Renal cortex interstitium (tissue), 11 donors: ENCODE measurements at regions not wholly inside any gene's neighbourhood (a gene's known extent, or its start where the extent isn't known, plus 50 kb on each side); places are given as distances from the start of the nearest gene placed in this dataset.
"Not testable (repeated sequence)": the region's sequence is repeated elsewhere in the genome, so short reads cannot be mapped to it uniquely, and the experiment has no call there.

ENCODE experiments used
- DNase-seq, 11 donors: peaks; one replicate each; pipeline ENCODE4 v3.0.0-alpha.2; 2013; ENCODE audit warnings: low read depth in 9 of 11, low spot score in 4 of 11; ENCODE audit errors: extremely low read depth in 1 of 11

DNA sequence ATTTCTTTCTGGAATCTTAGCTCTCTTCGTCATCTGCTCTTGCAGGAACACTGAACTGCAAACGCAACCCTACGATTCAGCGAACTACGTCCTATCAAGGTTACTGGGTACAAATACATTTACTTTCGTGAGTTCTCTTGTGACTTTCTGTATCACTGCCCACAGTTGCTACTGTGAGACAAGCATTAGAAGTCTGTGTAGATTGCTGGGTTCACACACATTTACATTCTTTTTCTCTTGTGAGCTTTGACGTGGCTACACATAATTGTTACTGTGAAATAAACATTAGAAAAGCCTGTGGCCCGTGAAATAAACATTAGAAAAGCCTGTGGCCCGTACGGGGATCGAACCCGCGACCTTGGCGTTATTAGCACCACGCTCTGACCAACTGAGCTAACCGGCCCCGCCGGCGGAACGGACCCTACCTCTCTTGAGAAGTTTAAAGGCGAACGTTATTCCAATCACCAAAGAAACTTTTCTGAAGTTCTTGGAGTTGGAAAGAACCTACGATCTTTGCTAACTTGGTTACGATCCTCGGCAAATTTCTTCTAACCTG, 61.2 kb upstream of the ZNF322 start:
- DNase-seq, result not testable (repeated sequence)

DNA sequence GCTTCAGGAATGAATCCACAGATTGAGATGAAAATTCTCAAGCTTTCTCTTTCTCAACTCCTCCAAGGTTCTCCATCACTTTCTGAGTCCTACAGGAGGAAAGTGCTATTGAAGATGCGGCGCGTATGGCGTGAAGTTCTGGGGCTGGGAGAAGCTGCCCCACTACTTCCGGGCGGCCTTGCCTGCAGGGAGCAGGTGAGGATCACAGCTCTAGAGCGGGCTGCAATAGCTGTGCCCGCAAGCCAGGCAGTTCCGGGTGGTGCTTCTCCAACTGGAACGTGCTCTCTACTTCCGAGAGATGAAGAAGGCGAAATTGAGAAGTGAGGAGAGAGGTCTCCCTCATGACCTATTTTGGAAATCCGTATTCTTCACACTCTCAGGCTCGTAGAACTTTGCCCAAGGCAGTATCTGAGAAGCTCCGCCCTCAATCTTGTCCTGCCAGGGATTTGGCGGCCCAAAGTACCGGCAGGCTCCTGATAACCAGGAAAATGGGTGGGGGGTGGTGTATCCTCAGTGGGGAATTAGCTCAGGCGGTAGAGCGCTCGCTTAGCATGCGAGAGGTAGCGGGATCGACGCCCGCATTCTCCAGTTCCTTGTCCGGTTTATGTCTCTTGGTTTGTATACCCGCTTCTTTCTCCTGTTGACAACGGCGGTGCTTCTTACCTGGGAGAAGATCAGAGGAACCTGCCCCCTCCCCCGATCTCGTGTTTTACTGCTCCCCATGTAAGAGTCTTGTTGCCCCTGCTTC, 70.6 kb upstream of the ZNF322 start:
- DNase-seq, result not testable (repeated sequence)

DNA sequence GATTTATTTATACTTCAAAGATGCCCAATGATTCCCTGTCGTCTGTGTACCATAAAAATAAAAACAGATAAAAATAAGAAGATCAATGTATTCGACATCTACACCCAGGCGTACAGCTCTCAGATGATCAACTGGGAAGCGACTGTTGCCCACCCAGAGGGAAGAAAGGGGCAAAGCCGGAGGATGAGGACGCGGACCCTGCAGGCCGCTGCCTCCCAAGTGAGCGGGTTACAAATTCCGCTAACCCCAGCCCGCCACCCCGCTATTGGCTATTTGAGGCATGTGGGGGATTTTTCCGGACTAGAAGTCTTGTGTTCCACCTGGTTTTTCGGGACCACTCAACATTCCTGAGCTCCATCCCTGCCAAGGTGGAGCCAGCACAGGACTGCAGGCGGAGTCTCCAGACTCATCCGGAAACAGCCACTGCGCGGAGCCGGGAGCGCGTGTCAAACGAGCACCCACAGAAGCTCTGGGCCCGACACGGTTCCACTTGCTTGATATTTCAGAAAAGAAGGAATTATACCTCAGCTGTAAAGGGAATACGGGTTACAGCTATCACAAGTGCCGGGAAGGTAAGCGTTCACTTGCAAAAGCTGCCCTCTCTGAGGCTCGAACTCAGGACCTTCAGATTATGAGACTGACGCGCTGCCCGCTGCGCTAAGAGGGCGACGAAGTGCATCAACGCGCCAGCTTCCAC, 75.4 kb upstream of the ZNF322 start:
- not testable (repeated sequence) for DNase-seq

DNA sequence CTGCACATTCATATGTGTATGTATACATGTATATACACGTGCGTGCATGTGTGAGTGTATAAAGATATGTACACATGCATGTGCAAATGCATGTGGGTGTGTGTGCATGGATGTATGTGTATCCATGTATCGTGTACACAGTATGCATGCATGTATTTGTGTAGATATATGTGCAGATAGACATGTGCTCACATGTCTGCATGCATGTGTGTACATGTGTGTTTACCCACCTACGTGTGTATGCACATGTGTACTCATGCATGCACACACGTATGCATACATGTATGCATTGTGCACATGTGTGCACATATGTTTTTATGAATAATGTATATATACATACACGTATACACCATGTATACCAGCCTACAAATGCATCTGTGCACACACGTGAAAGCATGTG, 80.3 kb upstream of the ZNF322 start:
- DNase-seq, result no peak

DNA sequence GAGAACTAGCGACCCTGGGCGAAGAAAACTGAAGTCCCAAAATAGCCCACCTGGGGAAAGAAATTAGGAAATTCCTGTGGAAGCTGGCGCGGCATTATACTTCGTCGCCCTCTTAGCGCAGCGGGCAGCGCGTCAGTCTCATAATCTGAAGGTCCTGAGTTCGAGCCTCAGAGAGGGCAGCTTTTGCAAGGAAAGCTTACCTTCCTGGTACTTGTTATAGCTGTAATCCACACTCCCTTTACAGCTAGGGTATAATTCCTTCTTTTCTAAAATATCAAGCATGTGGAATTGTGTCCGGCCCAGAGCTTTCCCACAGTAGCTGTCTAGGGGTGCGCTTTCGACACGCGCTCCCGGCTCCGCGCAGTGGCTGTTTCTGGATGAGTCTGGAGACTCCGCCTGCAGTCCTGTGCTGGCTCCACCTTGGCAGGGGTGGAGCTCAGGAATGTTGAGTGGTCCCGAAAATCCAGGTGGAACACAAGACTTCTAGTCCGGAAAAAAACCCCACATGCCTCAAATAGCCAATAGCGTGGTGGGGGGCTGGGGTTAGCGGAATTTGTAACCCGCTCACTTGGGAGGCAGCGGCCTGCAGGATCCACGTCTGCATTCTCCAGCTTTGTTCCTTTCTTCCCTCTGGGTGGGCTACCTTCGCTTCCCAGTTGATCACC, 83.7 kb upstream of the ZNF322 start:
- DNase-seq, result no peak

DNA sequence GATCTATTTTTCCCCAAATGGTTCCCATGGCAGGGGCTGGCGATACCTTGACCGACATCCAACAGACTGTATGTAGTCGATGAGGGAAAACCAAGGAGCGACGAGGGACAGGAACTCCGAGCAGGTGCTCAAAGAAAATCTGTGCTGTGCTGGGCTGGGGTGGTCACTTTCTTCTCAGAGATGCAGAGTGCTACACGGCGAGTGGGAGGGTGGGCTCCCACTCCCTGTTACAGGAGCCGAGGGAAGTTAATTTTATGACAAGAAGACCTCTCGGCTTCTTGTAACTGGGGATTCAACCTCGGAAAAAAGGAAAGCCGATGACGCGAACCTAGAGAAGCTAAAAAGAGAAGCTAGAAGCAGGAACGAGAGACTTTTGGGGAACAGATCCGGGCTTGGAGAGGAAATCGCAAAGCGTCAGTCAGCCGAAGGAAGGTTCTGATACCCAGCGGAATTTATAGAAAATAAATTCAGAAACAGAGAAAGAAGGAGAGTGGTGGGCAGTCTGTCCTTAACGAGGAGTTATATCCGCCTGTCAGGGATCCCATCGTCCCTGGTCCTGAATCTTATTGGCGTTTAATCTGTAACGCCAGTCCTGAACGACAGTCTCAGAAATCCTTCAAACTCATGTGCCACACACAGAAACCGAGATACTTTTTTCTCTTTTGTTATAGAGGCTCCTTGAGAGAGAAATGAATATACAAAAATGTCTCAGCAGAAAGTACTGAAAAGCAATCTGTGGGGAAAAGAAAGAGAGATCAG, 84.6 kb upstream of the ZNF322 start:
- no peak for DNase-seq

DNA sequence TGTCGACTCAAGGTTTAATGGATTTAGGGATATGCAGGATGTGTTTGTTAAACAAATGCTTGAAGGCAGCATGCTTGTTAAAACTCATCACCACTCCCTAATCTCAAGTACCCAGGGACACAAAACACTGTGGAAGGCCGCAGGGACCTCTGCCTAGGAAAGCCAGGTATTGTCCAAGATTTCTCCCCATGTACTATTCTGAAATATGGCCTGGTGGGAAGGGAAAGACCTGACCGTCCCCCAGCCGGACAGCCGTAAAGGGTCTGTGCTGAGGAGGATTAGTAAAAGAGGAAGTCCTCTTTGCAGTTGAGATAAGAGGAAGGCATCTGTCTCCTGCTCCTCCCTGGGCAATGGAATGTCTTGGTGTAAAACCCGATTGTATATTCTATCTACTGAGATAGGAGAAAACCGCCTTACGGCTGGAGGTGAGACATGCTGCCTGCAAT, 85.3 kb upstream of the ZNF322 start:
- DNase-seq, result not testable (repeated sequence)

DNA sequence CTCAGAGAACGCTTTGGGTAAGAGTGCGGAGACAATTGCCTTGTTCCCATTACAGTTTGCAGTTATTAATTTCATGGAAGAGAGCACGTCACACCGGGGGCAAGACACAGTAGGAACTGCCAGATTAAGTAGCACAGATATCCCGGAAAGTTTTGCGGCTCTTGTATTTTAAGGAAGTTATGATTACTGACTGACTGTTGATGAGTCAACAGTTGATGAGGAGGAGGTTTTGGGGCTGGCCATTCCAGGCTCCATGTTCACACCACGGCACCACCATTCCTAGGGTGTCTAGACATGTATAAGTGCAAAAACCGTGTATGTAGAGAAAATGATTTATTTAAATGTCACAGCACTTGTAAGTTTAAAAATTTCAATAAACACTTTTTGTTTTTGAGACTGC, 86.4 kb upstream of the ZNF322 start:
- not testable (repeated sequence) for DNase-seq

DNA sequence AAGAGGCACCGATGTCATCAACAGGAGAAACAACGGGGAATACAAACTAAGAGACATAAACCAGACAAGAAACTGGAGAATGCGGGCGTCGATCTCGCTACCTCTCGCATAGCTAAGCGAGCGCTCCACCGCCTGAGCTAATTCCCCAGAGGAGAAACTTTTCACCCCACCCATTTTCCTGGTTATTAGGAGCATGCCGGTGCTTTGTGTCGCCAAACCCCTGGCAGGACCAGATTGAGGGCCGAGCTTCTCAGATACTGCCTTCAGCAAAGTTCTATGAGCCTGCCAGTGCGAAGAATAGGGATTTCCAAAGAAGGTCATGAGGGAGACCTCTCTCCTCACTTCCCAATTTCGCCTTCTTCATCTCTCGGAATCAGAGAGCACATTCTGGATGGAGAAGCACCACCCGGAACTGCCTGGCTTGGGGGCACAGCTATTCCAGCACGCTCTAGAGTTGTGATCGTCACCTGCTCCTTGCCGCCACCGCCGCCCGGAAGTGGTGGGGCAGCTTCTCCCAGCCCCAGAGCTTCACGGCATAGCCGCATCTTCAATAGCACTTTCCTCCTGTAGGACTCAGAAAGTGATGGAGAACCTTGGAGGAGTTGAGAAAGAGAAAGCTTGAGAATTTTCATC, 89.7 kb upstream of the ZNF322 start:
- DNase-seq, result not testable (repeated sequence)

DNA sequence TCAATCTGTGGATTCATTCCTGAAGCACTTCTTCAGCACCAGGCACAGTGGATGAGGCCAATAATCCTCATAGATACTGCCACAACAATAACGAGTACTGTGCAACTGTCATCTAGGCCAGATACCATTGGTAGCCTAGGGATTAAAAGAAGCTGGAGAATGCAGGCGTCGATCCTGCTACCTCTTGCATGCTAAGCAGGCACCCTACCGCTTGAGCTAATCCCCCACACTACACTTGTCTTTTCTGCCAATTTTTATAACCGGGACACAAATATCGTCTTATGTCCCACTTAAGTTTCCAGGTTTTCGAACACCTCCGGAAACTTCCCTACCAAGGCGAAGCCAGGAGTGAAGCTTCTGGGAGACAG, 90.2 kb upstream of the ZNF322 start:
- not testable (repeated sequence) for DNase-seq

DNA sequence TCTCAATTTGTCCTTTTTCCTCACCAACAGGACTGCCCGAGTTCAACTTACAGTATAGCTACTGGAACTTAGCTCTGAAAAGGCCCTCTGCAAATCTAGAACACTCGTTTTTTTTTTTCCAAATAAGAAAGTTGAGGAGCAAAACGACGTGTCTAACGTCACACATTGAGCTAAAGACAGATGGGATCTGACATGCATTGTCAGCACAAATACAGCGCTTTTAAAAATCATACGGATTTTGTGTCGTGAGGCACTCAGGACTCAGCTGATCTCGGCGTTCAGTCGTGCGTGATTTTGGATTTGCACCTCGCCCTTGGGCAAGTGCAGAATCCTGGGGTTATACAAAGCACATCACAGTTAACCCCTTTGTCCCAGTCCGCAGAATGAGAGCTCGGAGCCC, 94.7 kb upstream of the ZNF322 start:
- no peak for DNase-seq

DNA sequence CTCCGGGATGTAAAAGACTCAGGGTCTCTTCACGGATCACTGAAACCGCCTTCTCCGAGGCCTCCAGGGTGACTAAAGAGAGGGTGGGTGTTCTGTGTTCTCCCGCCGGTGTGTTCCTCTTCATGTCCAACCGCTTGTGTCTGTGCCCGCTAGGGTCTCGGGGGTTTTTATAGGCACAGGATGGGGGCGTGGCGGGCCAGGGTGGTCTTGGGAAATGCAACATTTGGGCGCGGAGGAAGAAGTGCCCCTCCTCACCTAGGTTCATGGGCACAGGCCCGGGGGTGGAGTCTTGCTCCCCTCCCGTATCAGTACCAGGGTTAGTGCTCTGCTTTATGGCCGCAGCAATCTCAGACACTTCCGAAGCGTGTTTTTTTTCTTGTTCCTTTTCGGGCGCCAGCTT, 95.3 kb upstream of the ZNF322 start:
- DNase-seq, result not testable (repeated sequence)

DNA sequence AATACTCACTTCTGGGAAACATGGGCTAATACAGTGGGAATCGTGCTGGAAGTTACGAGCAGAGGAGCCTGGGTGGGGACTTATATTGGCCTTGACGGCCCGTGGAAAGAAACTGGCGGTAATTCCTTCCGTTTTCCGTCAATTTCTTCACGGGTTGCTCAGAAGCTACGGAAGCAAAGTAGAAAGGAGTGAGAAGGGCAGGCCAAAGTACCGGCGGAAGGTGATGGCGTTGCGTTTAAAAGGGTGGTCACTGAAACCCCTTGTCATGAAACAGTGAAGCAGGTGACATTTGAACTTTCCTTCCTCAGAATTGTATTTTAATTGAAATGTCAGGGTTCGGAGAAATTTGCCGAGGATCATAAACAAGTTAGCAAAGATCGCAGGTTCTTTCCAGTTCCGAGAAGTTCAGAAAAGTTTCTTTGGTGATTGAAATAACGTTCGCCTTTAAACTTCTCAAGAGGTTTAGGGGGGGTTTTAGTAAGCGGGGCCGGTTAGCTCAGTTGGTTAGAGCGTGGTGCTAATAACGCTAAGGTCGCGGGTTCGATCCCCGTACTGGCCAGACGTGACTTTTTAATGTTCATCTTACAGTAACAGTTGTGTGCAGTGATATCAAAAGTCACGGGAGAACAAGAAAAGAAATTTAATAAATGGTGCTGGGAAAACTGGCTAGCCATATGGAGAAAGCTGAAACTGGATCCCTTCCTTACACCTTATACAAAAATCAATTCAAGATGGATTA, 96.7 kb upstream of the ZNF322 start:
- not testable (repeated sequence) for DNase-seq

DNA sequence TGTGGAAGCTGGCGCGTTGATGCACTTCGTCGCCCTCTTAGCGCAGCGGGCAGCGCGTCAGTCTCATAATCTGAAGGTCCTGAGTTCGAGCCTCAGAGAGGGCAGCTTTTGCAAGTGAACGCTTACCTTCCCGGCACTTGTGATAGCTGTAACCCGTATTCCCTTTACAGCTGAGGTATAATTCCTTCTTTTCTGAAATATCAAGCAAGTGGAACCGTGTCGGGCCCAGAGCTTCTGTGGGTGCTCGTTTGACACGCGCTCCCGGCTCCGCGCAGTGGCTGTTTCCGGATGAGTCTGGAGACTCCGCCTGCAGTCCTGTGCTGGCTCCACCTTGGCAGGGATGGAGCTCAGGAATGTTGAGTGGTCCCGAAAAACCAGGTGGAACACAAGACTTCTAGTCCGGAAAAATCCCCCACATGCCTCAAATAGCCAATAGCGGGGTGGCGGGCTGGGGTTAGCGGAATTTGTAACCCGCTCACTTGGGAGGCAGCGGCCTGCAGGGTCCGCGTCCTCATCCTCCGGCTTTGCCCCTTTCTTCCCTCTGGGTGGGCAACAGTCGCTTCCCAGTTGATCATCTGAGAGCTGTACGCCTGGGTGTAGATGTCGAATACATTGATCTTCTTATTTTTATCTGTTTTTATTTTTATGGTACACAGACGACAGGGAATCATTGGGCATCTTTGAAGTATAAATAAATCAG, 106.8 kb upstream of the ZNF322 start:
- not testable (repeated sequence) for DNase-seq

DNA sequence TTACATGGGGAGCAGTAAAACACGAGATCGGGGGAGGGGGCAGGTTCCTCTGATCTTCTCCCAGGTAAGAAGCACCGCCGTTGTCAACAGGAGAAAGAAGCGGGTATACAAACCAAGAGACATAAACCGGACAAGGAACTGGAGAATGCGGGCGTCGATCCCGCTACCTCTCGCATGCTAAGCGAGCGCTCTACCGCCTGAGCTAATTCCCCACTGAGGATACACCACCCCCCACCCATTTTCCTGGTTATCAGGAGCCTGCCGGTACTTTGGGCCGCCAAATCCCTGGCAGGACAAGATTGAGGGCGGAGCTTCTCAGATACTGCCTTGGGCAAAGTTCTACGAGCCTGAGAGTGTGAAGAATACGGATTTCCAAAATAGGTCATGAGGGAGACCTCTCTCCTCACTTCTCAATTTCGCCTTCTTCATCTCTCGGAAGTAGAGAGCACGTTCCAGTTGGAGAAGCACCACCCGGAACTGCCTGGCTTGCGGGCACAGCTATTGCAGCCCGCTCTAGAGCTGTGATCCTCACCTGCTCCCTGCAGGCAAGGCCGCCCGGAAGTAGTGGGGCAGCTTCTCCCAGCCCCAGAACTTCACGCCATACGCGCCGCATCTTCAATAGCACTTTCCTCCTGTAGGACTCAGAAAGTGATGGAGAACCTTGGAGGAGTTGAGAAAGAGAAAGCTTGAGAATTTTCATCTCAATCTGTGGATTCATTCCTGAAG, 111.6 kb upstream of the ZNF322 start:
- not testable (repeated sequence) for DNase-seq

DNA sequence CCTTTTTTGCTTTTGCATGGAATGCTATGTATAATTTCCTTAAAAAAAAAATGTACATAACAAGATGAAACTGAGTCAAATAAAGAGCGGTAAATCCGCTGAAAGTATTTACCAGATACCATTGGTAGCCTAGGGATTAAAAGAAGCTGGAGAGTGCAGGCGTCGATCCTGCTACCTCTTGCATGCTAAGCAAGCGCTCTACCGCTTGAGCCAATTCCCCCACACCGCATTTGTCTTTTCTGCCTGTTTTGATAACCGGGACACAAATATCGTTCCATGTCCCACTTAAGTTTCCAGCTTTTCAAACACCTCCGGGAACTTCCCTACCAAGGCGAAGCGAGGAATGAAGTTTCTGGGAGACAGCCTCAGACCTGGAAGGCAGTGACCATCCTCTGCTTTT, 113.9 kb upstream of the ZNF322 start:
- DNase-seq, result not testable (repeated sequence)

DNA sequence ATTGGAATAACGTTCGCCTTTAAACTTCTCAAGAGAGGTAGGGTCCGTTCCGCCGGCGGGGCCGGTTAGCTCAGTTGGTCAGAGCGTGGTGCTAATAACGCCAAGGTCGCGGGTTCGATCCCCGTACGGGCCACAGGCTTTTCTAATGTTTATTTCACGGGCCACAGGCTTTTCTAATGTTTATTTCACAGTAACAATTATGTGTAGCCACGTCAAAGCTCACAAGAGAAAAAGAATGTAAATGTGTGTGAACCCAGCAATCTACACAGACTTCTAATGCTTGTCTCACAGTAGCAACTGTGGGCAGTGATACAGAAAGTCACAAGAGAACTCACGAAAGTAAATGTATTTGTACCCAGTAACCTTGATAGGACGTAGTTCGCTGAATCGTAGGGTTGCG, 121.0 kb upstream of the ZNF322 start:
- DNase-seq, result not testable (repeated sequence)
